ENCODE measurements at regions not wholly inside any gene's neighbourhood (a gene's known extent, or its start where the extent isn't known, plus 50 kb on each side); places are given as distances from the start of the nearest gene placed in this dataset.

GRCh38 chr4:26171501-26171900 lies 149.3 kb upstream of the RBPJ start:
- Histone ChIP-seq H3K9me3 (ENCODE audit: low read depth) (no peaks in the 10 kb centered on the region), H3K36me3 (replicated peaks; ENCODE audit: insufficient read depth, low read depth) (no peaks in the 10 kb centered on the region), H3K4me1 (ENCODE audit: insufficient read depth) (peaks cover 32% of the 10 kb centered on the region), H3K9me2 (replicated peaks; ENCODE audit: insufficient read depth) (no peaks in the 10 kb centered on the region), H3K4me2 (no peak overlapping the region), H3K27me3 (no peaks in the 10 kb centered on the region), H3K79me2 (no peaks in the 10 kb centered on the region), H4K20me1 (ENCODE audit: insufficient read depth, poor library complexity, severe bottlenecking) (no peaks in the 10 kb centered on the region), H3K4me3 (no peak overlapping the region), H2AFZ (no peak overlapping the region), H3K27ac (peak overlapping the region; percentile 12)
- WGBS (ENCODE audit: low lambda C conversion rate, missing lambda C conversion rate) = 88% methylated on average over 5 of the region's 5 CpGs
- TF ChIP-seq EZH2phosphoT487 (IDR thresholded peaks at IDR 0.05; ENCODE audit: low read depth, severe bottlenecking, unreplicated experiment) (no peak), CTCF (IDR thresholded peaks at IDR 0.05; ENCODE audit: poor library complexity) (no peak), EZH2 (IDR thresholded peaks at IDR 0.05; ENCODE audit: borderline replicate concordance) (no peak)
- no peak for DNase-seq (ENCODE audit: low spot score)

GRCh38 chr4:26171941-26172340 lies 148.9 kb upstream of the RBPJ start:
- H3K9me2 ChIP-seq (replicated peaks; ENCODE audit: insufficient read depth) = no peaks in the 10 kb centered on the region
- WGBS (ENCODE audit: low lambda C conversion rate, missing lambda C conversion rate) = 49% methylated on average over 9 of the region's 9 CpGs
- no peaks in the 10 kb centered on the region for H4K20me1 ChIP-seq (ENCODE audit: insufficient read depth, poor library complexity, severe bottlenecking)
- no peaks in the 10 kb centered on the region for H3K27me3 ChIP-seq
- no peak overlapping the region for H3K4me3 ChIP-seq
- peak overlapping the region; percentile 2 for H3K4me2 ChIP-seq
- TF ChIP-seq CTCF (IDR thresholded peaks at IDR 0.05; ENCODE audit: poor library complexity) = no peak
- TF ChIP-seq EZH2 (IDR thresholded peaks at IDR 0.05; ENCODE audit: borderline replicate concordance) = no peak
- TF ChIP-seq EZH2phosphoT487 (IDR thresholded peaks at IDR 0.05; ENCODE audit: low read depth, severe bottlenecking, unreplicated experiment) = no peak
- peaks cover 35% of the 10 kb centered on the region for H3K4me1 ChIP-seq (ENCODE audit: insufficient read depth)
- no peaks in the 10 kb centered on the region for H3K79me2 ChIP-seq
- no peak overlapping the region for H2AFZ ChIP-seq
- peak; percentile 62 for DNase-seq (ENCODE audit: low spot score)
- H3K27ac ChIP-seq = peak overlapping the region; percentile 13
- no peaks in the 10 kb centered on the region for H3K9me3 ChIP-seq (ENCODE audit: low read depth)
- H3K36me3 ChIP-seq (replicated peaks; ENCODE audit: insufficient read depth, low read depth) = no peaks in the 10 kb centered on the region

- Histone ChIP-seq H3K9me2 (replicated peaks; ENCODE audit: insufficient read depth) (no peaks in the 10 kb centered on the region), H4K20me1 (ENCODE audit: insufficient read depth, poor library complexity, severe bottlenecking) (no peaks in the 10 kb centered on the region), H3K9me3 (ENCODE audit: low read depth) (no peaks in the 10 kb centered on the region), H3K4me2 (peak overlapping the region; percentile 47), H3K36me3 (replicated peaks; ENCODE audit: insufficient read depth, low read depth) (no peaks in the 10 kb centered on the region), H3K27me3 (no peaks in the 10 kb centered on the region), H2AFZ (no peak overlapping the region), H3K4me3 (no peak overlapping the region), H3K27ac (peak overlapping the region; percentile 36), H3K79me2 (no peaks in the 10 kb centered on the region), H3K4me1 (ENCODE audit: insufficient read depth) (peaks cover 40% of the 10 kb centered on the region)
- peak; percentile 34 for DNase-seq (ENCODE audit: low spot score)
- WGBS (ENCODE audit: low lambda C conversion rate, missing lambda C conversion rate) = 19% methylated on average over 7 of the region's 7 CpGs
- TF ChIP-seq EZH2 (IDR thresholded peaks at IDR 0.05; ENCODE audit: borderline replicate concordance) = no peak
- TF ChIP-seq EZH2phosphoT487 (IDR thresholded peaks at IDR 0.05; ENCODE audit: low read depth, severe bottlenecking, unreplicated experiment) = no peak
- no peak for TF ChIP-seq CTCF (IDR thresholded peaks at IDR 0.05; ENCODE audit: poor library complexity)
Measured at GRCh38 chr4:26173619-26174018, 147.2 kb upstream of the RBPJ start.

- H3K79me2 ChIP-seq = no peaks in the 10 kb centered on the region
- no peaks in the 10 kb centered on the region for H3K27me3 ChIP-seq
- no peaks in the 10 kb centered on the region for H3K9me3 ChIP-seq (ENCODE audit: low read depth)
- TF ChIP-seq EZH2phosphoT487 (IDR thresholded peaks at IDR 0.05; ENCODE audit: low read depth, severe bottlenecking, unreplicated experiment) (no peak), CTCF (IDR thresholded peaks at IDR 0.05; ENCODE audit: poor library complexity) (no peak), EZH2 (IDR thresholded peaks at IDR 0.05; ENCODE audit: borderline replicate concordance) (no peak)
- peak overlapping the region; percentile 36 for H3K27ac ChIP-seq
- peak overlapping the region; percentile 47 for H3K4me2 ChIP-seq
- H3K4me3 ChIP-seq = no peak overlapping the region
- no peaks in the 10 kb centered on the region for H4K20me1 ChIP-seq (ENCODE audit: insufficient read depth, poor library complexity, severe bottlenecking)
- H3K36me3 ChIP-seq (replicated peaks; ENCODE audit: insufficient read depth, low read depth) = no peaks in the 10 kb centered on the region
- H2AFZ ChIP-seq = no peak overlapping the region
- H3K9me2 ChIP-seq (replicated peaks; ENCODE audit: insufficient read depth) = no peaks in the 10 kb centered on the region
- DNase-seq (ENCODE audit: low spot score) = peak; percentile 50
- H3K4me1 ChIP-seq (ENCODE audit: insufficient read depth) = peaks cover 40% of the 10 kb centered on the region
- WGBS (ENCODE audit: low lambda C conversion rate, missing lambda C conversion rate) = 22% methylated on average over 9 of the region's 9 CpGs
Measured at GRCh38 chr4:26174027-26174426, 146.8 kb upstream of the RBPJ start.

Data from hepatocyte (in vitro differentiated cells).